AG09319 (cell line): ENCODE measurements at regions not wholly inside any gene's neighbourhood (a gene's known extent, or its start where the extent isn't known, plus 50 kb on each side); places are given as distances from the start of the nearest gene placed in this dataset.

ENCODE experiments used
- DNase-seq: peaks from one replicate; pipeline ENCODE4 v3.0.0-alpha.2; 2010; ENCODE audit warnings: low read depth; ENCODE audit errors: extremely low read depth
- CTCF ChIP-seq: IDR thresholded peaks from 2 replicates; pipeline ENCODE4 v1.5.1; 2011; ENCODE audit warnings: low read depth, mild to moderate bottlenecking, inconsistent platforms, low read length, moderate library complexity

- TF ChIP-seq CTCF = no peak
- DNase-seq = no peak
Measured at GRCh38 chr11:71365626-71366025, 82.6 kb downstream of the DHCR7 start.

GRCh38 chr11:71364806-71365205 lies 83.4 kb downstream of the DHCR7 start:
- no peak for TF ChIP-seq CTCF
- no peak for DNase-seq

DNA sequence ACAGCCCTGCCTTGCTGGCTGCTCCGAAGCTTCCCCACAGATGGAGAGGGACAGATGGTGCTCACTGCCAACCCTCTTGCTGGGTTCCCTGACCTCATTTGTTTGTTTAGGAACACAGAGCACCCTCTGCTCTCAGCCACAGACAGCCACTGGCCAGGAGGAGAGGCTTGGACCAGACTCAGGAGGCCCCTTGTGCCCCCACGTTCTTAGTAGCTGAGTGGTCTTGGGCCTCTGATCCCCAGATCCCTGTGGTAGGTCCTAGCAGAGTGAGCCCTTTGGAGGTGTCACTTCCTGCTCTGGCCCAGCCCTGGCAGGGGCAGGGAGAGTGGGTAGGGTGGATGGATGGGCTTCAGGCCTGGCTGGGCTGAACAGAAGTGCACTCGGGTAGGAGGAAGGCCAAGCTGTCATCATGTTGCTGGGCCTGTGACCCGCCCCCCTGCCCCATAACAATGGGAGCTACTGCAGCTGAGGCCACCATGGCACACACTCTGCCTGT lies 84.0 kb downstream of the DHCR7 start:
- no peak for DNase-seq
- TF ChIP-seq CTCF = no peak

GRCh38 chr11:71363721-71364120 lies 84.5 kb downstream of the DHCR7 start:
- no peak for TF ChIP-seq CTCF
- DNase-seq = no peak

DNA sequence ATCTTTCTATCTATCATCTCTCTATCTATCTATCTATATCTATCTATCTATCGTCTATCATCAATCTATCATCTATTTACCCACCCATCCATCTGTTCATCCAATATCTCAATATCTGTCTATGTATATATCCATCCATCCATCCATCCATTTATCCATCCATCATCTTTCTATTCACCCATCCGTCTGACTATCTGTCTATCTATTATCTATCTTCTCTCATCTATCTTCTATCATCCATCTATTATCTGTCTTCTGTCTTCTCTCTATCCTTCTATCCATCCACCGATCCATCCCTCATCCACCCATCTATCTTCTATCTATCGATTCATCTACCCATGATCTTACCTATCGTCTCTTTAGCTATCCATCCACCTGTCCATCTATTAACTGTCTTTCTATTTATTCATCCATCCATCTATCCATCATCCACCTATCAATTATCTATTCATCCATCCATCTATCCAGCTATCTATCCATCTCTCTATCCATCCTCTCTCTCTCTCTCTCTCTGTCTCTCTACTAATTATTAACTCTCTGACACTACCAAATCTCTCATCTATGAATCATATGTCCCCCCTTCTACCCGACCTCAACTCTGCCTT lies 89.1 kb downstream of the DHCR7 start:
- DNase-seq = no peak
- TF ChIP-seq CTCF = no peak

DNA sequence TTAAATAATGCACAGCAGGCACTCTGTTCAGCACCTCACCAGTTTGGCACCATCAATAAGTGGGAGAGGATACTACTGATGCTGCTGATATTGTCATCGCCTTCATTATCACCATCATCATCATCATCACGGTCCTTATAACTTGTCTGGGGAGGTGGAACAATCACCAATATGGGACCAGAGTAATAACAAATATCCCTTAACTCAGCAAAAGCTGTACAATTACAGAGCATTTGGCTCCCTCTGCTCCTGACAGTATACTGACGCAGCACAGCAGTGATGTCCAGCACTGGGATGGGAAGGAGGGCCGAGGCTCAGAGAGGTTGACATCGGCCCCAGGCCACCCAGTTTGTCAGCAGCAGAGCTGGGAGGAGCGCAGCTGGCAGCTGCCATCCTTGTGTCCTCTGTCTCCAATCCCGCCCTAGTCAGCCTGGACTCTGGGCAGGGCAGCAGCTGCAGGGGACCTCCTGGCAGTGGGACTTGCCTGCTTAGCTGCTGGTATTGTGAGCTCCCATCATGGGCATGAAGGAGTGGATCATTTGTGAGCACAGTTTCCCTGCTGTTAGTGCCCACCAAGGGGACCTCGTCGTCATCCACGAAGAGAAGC lies 90.0 kb downstream of the DHCR7 start:
- DNase-seq = no peak
- no peak for TF ChIP-seq CTCF

DNA sequence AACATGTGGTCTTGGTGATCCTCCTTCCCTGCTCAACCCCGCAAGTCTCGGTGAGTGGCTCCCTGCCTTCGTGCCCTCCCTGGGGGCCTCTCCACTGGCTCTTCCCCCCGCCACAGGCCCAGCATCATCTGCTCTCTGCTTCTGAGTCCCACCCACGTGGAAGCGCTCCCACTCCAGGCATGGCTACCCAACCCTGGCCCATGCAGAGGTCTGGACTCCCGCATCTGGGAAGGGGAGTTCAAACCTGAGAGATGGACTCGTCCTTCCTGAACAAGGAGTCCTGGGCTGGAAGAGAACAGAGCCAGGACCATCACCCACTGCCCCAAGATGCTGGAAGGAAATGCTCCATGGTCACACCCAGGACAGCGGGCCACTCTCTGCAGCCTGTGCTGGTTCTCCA lies 90.8 kb downstream of the DHCR7 start:
- TF ChIP-seq CTCF = no peak
- DNase-seq = no peak
